AG04449 (cell line): ENCODE measurements at regions not wholly inside any gene's neighbourhood (a gene's known extent, or its start where the extent isn't known, plus 50 kb on each side); places are given as distances from the start of the nearest gene placed in this dataset.

Experiments
- CTCF ChIA-PET: fragments of 350-600 bp; formaldehyde crosslinking; extraction: SDS; loops from one replicate; lab custom pipeline; 2021; ENCODE audit warnings: antibody characterized with exemption; lab: Yijun Ruan, JAX
- POLR2A ChIA-PET: fragments of 400-600, 350-600 bp; formaldehyde crosslinking; extraction: SDS; loops from one replicate; lab custom pipeline; 2020; ENCODE audit warnings: antibody characterized with exemption, inconsistent platforms; lab: Yijun Ruan, JAX
- DNase-seq: peaks from one replicate; pipeline ENCODE4 v3.0.0-alpha.2; 2010; ENCODE audit warnings: low read depth, low spot score
- H3K4me3 ChIP-seq: 2 replicates; pipeline ENCODE4 v1.5.1; 2011; ENCODE audit warnings: low read depth, mild to moderate bottlenecking, control low read depth, low read length
- CTCF ChIP-seq: IDR thresholded peaks from one replicate; pipeline ENCODE4 v1.5.1; 2011; ENCODE audit warnings: mild to moderate bottlenecking, moderate library complexity, low read length, control low read depth, inconsistent platforms; ENCODE audit not compliant: insufficient read depth; ENCODE audit errors: missing control alignments

- ChIA-PET CTCF (no interaction called here), POLR2A (no interaction called here)
- no peak for TF ChIP-seq CTCF
- no peak for DNase-seq
- no peak overlapping the region for H3K4me3 ChIP-seq
Measured at GRCh38 chr3:18279226-18279737, 145.9 kb downstream of the SATB1 start.

DNA sequence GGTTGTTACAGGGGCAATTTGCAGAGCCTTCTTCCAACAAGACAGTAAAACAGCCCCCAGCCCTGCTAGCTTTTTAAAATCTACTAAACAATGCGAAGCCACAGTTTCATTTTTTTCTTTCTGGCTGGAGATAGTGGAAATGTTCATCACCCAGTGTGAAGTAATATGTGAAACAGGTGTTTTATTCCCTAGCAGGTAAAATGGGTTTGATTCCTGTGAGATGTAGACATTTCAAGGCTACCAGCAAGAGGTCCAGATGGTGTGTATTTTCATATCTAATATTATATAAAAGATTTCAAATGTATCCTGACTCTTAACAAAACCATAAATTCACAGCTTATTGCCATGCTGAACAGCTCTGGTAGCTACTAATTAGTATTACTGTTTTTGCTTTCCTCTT is 160.3 kb downstream of the SATB1 start:
- DNase-seq, result no peak
- POLR2A ChIA-PET, result no interaction called here
- TF ChIP-seq CTCF, result no peak
- CTCF ChIA-PET, result interaction anchor here (1.5 kb wide), 1 partner anchor 30 kb away, joined by 3 read pairs; no protein-coding TSS in a partner anchor
- H3K4me3 ChIP-seq, result no peak overlapping the region

- ChIA-PET POLR2A (no interaction called here), CTCF (interaction anchor here (1.5 kb wide), 1 partner anchor 31 kb away, joined by 3 read pairs; no protein-coding TSS in a partner anchor)
- TF ChIP-seq CTCF, result no peak
- H3K4me3 ChIP-seq, result no peak overlapping the region
- no peak for DNase-seq
Measured at GRCh38 chr3:18264361-18264760, 160.8 kb downstream of the SATB1 start.

DNA sequence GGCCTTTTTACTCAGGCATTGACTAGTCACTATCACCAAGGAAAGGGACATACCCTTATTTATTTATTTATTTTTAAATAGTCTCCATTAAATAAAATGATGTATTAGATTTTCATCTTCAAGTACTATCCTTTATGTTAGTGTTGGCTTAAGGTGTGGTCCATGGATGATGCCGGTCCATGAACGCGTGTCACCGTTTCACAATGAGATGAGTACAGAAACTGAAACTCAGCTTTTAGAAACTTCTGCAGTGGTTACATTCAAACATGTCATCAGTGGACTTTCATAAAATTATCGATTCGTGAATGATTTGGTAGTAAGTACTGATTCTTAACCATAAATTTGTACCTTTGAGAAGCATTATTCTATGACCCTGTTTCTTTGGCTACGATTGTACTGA is 166.6 kb downstream of the SATB1 start:
- DNase-seq, result no peak
- H3K4me3 ChIP-seq, result no peak overlapping the region
- CTCF ChIA-PET, result interaction anchor here (1.4 kb wide), 1 partner anchor 9 kb away, joined by 3 read pairs; no protein-coding TSS in a partner anchor
- no peak for TF ChIP-seq CTCF
- POLR2A ChIA-PET, result no interaction called here

DNA sequence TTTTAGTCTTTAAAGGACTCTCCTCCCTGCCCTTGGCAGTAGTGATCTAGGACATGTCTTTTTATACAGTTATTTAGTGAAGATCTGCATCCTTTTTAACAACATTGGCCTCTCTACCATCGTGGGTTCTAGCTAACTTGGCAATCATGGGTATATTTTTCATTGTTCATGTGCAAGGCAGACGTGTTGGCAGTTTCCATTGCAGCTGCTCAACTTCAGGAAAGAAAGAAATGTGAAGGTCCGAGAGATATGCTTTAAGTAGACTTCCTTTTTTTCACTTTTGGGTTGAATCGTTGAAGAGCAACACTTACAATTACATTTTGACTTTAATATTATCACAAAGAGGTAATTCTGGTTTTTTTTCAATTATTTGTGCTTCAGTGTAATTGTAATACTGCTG is 172.6 kb downstream of the SATB1 start:
- POLR2A ChIA-PET, result no interaction called here
- CTCF ChIA-PET, result no interaction called here

DNA sequence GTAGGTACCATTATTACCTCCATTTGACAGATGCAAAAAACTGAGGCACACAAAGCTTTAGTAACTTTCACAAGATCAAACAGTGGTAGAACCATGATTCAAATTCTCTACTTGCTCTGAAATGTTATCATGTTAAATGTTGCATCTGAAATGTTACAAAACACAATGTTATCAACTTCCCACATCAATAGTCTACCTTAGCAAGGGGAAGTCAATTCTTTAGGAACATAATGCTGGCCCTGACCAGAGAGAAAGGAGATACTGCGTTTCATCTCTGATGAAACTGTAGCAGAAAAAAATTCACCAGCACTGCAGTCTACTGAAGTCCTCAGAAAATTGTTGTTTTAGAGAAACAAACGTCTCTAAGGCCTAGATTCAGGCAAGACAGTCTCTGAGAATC is 174.1 kb downstream of the SATB1 start:
- no peak for DNase-seq
- POLR2A ChIA-PET, result no interaction called here
- CTCF ChIA-PET, result interaction anchor here (1.2 kb wide), 1 partner anchor 12 kb away, joined by 3 read pairs; no protein-coding TSS in a partner anchor
- no peak for TF ChIP-seq CTCF
- no peak overlapping the region for H3K4me3 ChIP-seq

More for the DNA sequence above, 172.6 kb downstream of the SATB1 start:
- H3K4me3 ChIP-seq, result no peak overlapping the region
- no peak for DNase-seq
- TF ChIP-seq CTCF, result no peak
